HG03378 (cell line): ENCODE measurements at regions not wholly inside any gene's neighbourhood (a gene's known extent, or its start where the extent isn't known, plus 50 kb on each side); places are given as distances from the start of the nearest gene placed in this dataset.

ENCODE experiments used
- ATAC-seq: cut with Tn5 transposase; IDR thresholded peaks from one replicate; pipeline ENCODE4 v1.9.1; 2021; ENCODE audit warnings: mild to moderate bottlenecking, moderate library complexity; ENCODE audit not compliant: unreplicated experiment

DNA sequence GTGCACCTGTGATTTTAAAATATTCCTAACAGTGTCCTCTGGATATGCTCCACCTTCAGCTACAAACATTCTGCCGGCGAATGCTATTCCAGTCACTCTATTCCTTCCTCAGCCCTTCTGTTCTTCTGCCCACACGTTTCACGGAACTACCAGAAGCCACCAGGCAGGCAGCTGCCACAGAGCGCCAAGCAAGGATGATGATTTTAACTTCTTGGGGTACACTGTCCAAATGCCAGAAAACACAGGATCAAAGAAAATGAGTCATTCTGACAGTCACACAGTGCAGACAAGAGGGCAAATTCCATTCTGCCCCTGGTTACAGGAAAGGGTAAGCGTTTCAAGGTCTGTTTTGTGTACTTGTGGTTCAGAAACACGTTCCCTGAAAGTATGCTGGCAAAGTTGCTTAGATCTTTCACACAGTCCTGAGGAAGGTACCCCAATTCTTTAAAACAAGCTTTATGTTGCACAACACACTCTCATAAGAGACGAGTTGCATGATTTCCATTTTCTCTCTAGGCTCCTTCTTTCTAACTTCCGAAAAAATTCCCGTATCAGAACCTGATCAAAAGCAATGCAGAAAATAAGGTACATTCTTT lies 508.3 kb upstream of the PKN2 start:
- ATAC-seq: no peak

DNA sequence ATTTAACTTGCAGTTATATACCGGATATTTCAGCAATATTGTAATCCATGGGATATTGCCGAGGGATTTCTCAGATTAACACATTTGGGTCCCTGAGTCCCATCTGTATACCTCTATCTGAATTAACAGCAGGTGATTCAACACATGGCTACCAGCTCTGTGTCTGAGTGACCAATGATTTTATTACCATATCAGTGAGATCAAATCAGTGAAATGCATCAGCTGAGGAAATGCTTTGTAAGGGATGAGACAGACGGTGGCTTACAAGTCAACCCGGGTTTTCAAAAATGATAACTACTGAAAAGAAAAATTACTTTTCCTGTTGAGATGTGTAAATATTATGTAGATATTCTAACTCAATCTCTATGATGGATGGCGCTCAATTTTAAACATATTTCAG lies 504.1 kb upstream of the PKN2 start:
- ATAC-seq: no peak

DNA sequence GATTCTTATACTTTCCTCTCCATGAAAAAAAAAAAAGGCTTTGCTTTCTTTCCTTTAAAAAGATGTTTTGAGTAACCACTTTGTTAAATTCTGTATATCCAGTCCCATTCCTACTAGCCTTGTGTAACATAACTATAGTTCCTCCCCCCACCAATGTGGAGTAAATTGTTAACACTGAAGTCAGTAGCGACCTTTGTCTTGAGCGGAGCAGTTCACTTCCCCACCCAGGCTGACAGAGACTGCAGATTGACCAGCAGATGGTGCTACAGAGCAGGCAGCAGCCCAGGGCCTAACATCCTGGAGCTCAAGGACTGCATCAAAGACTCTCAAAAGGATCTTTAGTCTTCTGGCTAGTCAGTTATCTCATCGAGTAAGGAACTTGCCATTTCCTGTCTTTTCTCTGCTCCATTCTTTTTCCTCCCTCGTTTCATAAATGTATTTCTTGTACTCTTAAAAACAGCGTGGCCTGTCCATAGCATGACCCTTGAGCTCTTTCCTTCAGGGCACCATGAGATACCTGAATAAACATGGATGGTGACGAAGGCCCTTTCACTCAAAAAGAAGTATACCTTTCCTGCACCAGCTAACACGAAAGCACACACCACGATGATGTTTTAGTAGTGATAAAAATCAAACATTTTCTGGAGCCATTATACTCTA lies 503.5 kb upstream of the PKN2 start:
- peak; percentile 96 for ATAC-seq

DNA sequence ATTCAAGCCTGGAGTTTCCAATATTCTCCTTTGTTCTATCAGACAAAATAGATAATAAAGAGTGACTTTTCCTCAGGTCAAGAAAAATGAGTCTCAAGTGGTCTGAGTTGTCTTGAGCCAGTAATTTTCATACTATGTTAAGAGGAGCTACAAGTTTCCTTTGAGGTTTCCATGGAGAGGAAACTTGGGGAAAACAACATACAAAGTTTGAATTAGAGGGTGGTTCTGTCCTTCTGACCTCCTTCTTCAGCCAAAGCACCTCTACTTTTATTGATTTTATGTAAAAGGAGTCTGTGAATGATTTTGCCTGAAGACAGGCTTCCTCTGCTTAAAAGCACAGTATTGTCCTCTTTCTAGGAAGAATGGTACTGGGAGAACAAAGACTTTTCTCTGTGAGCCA lies 497.2 kb upstream of the PKN2 start:
- ATAC-seq: no peak

DNA sequence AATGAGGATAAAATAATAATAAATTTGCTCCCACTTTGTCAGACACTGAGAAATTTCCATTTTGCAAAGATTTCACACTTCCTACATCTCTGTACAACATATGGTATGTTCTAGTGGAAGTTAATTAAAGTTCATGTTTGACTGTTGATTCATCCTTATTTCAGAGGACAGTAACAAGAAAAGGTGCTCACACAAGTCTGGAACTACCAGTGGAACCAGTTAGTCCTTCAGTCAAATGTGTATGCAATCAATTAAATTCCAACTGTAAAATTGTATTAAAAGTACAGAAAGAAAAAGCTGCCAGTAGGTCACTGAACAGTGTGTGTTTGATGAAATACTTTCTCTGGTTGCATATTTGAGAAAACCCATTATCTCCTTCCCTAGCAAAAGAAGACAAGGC lies 496.0 kb upstream of the PKN2 start:
- no peak for ATAC-seq

DNA sequence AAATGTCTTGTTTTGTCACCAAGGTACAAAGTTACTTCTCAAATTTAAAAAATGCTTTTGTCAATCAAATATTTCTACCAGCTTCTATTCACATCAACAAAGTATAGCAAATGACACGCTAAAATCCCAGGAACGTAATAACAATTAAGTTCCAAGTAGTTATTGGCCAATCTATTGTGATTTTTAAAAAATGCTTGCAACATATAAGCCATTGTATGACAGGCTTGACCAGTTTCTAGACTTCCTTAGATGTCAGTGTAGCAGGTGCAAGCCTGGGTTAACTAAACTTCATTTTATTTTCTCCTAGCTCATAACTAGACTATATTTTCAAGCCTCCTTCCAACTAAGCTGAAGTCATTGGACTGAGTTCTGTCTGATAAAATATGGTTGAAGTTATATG lies 494.5 kb upstream of the PKN2 start:
- ATAC-seq: no peak

DNA sequence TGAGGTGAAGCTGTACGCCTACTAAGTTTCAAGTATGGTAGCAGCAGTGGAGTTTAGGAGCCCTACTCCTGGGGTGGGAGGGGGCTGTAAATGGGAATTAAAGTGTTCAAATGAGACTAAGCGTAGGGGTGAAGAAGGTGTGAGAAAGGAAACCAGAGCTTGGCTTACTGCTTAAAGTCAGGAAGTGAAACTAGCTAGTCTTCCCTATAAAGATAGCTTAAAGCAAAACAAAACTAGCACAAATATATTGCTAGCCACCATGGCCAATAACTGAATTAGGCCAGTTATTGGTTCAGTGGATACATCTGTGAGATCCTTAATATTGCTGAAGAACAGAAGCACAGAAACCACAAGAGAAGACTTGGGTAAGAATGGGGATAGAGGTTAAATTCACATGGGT lies 492.2 kb upstream of the PKN2 start:
- peak; percentile 96 for ATAC-seq

DNA sequence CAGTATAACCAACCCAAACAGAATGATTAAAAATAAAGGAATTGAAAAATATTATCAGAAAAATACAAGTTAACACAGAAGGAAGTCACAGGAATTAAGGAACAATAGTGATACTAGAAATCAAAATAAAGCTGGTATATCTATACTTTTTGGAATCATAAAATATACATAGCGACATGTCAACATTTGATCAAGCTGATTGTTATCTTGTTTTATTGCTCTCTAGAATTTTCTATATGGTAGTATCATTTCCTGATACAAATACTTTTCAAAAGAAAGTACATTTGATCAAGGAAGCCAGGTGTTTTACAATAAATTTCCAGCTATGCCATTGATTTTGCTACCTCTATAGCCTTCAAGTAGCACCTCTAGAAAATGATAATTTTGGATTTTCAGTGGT lies 489.5 kb upstream of the PKN2 start:
- ATAC-seq: no peak

DNA sequence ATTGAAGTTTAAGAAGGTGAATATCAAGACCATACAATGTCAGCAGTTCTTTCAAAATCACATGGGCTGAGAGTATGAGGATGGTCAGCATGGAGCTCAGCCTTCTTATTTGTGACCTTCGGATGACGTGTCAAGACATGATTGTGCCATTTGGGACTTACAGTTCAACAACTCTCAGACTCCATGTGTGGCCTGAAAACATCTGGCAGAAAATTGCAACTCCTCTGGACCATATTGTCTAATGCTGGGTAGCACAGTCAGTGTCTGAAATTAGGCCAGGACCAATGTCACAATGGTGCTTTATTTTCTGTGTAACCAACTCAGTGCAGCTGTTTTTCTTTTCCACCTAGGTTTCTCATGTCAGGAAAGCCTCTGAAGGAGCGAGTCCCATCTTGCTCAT lies 483.5 kb upstream of the PKN2 start:
- ATAC-seq: no peak

DNA sequence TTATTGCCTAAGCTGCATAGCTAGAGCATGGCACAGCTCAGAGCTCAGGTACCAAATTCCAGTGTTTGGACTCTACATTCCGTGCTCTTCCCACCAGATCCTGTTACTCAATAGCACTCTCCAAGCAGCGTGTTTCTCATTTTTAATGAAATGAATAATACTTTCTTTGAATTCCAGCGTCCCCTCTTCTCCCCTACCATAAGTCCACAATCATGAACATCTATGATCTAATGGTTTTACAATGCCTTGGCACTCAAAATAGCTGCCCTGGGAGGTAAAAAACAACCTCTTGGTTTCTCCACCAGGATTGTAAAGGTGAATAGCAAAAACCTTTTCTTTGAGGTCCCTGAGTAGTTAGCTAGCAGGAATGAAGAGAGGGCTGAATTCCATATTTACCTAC lies 480.0 kb upstream of the PKN2 start:
- no peak for ATAC-seq

DNA sequence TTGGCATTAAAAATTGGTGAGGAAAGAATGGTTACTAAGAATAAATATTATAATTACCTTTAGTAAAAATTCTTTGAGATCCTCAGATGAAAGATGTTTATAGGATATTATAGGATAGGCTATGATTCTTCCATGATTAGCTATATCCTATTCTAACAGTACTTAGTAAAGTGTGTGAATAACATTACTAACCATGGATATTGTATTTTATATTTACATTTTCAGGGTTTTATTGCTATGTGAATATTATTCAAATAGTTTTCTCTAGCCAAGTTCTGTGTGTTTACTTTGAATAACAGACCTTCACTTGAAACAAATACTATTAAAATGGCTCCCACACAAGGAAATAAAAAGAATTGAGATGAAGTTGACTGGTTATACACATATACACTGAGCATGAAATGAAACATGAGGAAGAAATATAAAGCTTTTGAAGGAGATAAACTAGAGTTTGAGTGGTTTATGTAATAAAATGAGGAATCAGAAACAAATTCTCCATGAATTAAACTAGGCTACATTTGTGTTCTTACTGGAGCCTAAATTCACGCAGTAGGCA lies 479.4 kb upstream of the PKN2 start:
- no peak for ATAC-seq

DNA sequence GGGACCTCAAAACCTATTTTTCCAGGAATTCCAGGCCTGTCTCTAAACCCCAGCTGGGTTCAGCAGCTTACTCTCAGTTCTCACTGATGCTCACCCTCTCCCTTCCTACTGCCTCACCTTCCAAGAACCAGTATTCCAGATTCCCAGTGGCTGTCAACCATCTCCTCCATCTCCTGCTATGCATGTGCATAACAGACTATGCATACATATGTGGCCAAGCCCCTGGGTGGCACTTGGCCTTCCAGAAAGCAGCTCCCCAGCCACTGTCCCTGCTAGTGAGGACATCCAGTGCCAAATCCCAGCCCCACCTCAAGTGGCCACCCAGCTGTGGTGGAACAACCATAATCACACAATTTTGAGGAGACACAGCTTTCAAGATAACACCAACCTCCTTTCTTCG lies 475.7 kb upstream of the PKN2 start:
- ATAC-seq: no peak

DNA sequence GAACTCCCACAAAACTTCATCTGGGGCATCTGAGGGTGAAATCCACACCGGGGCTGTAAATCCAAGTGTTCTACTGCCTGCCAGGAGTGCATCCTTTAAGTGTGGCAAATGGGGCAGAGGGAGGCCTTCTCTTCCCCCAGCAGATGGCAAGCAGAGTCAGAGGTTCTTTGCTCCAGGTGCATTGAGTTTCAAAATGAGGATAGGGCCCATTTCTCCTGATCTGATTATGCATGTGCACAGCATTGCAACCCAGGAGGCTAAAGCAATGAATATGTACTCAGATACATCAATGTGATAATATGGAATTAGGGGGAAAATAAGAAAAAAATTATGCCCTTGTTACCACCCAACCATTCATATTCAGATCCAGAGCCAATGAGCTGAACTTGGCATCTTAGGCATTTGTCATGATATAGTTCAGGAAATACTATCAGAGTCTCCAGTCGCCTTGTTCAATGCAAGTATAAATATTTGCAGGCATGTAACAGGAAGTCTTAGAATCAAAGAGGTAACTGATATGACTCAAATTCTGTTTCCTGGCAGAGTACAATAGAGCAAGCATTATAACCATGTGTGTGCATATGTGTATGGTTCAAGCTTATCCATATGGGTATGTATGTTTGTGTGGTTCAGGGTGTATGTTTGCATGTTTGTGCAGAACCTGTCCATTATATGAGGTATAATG lies 473.8 kb upstream of the PKN2 start:
- ATAC-seq: no peak

DNA sequence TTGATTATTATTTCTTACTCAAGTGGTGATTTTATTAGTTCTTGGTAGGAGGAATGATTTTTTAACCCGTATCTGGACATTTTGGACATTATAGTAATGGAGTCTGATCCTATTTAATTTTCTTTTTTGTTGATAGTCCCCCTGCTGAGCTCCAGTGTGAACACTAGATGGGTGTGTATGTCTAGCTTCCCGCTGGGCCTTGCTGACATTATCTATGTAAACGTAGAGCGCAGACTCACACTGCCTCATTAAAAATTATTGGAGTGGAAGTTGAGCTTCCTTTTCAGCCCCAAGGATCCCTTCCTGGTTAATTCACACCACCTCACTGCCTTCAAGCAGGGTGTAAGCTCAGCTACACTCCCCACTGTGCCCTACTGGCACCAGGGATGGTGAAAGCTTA lies 467.6 kb upstream of the PKN2 start:
- no peak for ATAC-seq

DNA sequence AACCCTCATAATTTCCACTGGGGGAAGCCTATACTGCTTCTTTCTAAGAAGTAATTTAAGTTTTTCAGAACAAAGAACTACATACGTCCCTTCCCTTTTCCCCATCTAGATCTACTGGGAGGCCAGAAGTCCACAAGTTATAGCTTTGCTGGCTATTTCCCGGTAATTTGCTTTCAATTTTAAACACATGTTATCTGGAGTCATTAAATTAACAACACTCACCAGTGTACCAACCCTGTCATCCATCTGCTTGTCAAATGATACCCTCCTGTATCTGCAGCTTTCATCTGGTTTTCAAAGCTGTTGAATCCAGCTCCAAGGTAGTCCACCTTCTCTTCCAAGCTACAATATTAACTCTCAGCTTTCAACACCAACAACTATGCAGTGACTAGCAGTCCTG lies 466.7 kb upstream of the PKN2 start:
- no peak for ATAC-seq

DNA sequence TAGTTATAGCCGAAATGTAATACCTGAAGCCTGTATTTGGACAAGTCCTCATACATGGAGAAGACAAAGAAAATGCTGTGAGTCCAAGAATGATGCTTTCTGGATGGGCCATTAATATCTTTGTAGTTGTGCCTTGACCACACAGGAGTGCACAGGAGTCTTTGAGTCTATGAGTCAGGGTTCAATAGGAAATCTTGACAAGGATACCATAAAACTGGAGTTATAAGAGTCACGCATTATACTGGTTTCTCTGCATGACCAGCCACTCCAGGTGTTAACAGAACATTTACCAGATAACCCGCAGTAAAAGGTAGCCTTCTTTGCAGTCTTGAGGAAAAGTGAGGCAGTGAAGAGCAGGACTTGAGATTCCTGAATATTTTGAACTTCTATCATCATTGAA lies 464.6 kb upstream of the PKN2 start:
- ATAC-seq: no peak

DNA sequence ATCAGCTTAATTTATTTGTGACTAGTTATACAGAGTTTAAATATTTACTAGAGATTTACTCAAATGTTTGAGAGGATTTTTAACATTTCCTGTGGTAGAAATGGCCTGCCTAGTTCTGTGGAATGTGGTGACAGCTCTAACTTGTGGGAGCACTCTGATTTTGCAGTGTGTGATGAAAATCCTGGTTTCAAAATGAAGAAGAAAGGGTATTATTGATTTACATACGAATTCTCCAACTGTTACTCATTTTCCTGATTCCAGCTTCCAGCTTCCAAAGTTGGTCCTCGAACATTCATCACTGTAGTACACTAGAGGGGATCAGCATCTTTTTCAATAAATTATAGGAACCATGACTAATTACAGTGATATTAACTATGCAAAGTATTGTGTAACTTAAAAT lies 462.7 kb upstream of the PKN2 start:
- no peak for ATAC-seq

DNA sequence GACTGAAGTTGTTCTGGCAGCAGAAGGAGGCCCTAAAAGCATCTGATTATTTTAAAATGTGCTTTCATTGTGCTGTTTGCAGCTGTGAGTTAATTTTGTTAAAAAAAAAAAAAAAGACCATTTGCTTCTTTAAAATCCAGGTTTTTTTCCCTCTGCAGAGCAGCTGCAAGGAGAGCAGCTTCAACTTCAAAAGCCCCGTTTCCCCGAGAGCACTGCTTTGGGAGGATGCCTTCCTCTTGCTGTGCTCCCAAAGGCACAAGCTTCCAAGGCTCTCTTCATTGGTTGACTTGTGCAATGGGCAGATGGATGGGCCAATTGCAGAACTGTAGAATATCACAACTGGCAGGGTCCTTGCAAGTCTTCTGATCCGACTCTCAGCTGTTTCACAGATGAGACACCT lies 459.2 kb upstream of the PKN2 start:
- ATAC-seq: no peak

DNA sequence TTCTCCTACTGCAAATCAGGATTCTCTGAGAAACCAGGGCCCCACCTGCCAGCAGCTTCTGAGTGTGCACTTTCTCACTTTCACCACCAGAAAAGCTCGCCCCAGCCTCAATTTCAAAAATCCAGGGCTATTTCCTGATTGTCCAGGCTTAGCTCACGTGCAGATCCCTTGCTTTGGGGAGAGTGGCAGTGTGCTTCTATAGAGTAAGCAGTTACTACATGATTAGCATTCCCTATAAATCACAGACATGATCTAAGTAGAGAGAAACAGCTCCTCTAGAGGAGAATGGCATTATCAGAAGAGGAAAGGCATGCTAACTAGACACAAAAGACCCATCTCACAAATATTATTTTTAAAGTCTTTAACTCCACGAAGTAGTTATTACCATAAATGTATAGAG lies 456.0 kb upstream of the PKN2 start:
- ATAC-seq: no peak

DNA sequence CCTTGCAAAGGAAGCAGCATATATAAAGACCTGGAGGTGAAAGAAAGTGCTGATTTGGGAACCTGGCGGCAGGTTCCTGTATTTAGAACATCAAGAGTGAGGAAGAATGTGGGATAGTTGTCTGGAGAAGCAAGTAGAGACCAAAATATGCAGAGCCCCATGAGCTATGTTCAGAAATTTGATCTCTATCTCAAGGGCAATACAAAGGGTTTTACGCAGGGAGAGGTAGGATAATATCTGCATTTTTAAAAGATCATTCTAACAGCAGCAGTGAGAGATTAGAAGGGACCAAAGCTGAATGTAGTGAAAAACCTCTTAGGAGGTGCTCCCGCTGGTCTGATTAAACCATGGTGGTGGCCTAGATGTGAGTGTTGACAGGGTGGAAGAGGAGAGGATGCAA lies 453.9 kb upstream of the PKN2 start:
- ATAC-seq: no peak

DNA sequence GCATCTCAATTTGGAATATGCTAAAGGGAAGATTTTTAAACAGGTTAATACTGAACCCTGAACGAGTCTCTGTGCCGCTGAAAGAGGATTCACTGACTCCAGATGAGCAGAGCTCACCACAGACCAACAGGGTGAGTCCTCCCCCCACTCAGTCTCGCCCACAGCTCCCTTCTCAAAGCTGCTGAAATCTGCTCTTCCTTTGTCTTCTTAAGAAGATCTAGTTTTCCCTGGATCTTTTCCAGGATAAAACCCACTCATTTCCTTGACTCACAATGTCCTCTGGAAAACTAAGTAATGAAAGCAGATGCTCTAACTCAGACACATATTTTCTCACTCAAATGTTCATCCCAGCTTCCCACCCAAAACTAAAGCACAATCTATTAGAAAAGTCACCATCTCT lies 447.0 kb upstream of the PKN2 start:
- no peak for ATAC-seq

DNA sequence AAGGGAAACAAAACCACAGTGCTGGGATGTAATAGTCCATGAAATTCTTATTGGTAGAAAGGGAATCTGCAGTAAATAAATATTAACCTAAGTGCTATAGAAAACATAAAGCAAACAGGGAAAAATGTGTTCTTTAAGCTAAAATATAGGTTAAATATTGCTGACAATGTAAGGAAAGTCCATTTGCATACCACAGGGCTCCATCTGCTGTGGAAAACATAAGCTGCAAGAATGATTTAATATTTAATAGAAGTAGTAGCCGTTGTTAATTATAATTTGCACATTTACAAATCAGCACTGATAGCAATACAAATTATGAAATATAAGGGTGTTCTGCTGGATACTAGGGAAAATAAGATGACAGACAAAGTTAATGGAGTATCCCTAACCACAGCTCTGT lies 444.9 kb upstream of the PKN2 start:
- ATAC-seq: no peak
